GM12874 (cell line): ENCODE measurements at regions not wholly inside any gene's neighbourhood (a gene's known extent, or its start where the extent isn't known, plus 50 kb on each side); places are given as distances from the start of the nearest gene placed in this dataset.

Experiments
- TF ChIP-seq, protein P1 (sequence below): IDR thresholded peaks from 2 replicates; pipeline ENCODE4 v1.5.1; 2011; ENCODE audit warnings: low read depth, mild to moderate bottlenecking, control low read depth, low read length, moderate library complexity; ENCODE audit not compliant: insufficient read depth

DNA sequence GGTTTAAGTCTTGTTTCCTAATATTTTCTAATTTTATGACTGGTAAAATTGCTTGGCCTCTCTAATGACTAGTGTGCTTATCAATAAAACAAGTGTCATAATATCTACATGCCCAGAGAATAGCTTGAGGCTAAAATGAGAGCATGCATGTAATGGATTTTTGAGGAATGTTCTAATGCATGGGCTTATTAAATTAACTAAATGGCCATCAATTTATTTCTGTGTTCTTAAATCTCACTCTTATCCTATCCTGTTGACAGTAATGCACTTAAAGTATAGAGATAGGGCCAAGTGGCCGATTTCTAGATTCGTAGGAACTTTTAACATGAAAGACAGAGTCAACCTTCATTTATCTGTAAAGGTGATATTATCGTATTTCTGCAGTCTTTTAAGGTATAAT is 252.4 kb upstream of the COL3A1 start:
- TF ChIP-seq, protein P1, sequence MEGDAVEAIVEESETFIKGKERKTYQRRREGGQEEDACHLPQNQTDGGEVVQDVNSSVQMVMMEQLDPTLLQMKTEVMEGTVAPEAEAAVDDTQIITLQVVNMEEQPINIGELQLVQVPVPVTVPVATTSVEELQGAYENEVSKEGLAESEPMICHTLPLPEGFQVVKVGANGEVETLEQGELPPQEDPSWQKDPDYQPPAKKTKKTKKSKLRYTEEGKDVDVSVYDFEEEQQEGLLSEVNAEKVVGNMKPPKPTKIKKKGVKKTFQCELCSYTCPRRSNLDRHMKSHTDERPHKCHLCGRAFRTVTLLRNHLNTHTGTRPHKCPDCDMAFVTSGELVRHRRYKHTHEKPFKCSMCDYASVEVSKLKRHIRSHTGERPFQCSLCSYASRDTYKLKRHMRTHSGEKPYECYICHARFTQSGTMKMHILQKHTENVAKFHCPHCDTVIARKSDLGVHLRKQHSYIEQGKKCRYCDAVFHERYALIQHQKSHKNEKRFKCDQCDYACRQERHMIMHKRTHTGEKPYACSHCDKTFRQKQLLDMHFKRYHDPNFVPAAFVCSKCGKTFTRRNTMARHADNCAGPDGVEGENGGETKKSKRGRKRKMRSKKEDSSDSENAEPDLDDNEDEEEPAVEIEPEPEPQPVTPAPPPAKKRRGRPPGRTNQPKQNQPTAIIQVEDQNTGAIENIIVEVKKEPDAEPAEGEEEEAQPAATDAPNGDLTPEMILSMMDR, result no peak

DNA sequence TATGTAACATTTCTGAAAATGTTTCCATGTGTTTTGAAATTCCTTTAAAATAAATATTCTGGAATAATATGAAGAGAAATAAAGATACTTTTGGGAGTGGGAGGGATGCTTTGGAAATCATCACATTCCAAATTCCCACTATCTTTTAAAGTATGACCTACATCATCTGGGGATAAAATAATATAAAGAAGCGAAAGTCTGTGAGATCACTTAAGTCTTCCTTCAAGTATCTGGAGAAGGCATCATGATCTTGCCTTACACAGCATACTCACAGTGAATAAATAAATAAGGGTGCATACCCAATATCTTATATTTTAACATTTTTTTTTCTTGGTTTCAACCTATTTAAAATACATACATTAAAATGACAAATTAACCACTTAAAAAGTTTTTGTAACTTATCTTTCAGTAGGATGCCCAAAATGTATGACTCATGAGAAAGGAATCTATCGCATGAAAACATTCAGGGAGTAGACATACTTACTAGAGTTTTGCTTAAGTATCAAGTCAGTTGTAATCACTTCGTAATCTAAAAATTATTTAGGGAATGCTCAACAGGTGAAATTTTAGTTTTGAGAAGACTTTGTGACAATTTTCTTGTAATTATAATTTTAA is 248.3 kb upstream of the COL3A1 start:
- TF ChIP-seq, protein P1, result no peak

DNA sequence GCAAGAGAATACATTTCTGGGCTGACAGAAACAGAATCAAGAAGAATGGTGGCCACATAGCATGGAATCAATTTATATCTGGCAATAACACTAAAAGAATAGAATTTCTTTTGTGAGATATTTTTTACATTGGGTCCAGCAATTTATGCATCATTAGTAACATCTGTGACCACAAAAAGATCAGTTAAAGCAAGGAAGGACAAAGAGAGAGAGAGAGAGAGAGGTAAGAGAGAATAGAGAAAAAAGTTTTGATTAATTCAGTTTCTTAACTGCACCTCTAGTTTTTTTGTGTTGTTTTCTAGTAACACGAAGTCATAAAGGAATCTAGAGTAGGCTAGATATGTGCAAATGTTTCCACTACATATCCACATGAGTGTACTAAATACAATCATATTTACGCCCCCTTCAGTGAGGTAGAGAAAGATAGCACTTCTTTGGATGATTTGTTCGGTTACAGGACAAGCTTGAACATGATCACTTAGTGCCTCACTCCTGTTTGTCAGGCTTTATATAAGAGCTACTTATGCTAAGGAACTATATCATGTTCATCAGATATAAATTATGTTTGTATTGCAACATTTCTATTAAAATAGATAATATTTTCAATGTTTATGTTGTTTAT is 247.4 kb upstream of the COL3A1 start:
- TF ChIP-seq, protein P1, result no peak

DNA sequence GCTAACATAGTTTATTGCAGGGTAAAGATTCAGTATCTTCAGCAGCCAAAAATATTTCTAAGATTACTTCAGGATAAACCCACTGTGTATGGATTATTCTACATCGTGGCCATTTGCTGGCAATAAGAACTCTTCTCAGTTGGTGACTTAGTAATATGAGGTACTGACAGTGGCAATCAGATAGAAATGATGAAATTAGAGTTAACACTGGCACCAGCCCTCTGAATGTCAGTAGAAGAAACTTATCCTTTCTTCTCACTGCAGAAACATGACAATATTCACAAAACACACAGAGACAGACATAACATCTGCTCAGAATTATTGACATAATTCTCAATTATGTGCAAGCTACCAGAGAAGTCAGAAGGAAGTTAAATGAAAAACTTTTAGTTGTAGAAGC is 246.3 kb upstream of the COL3A1 start:
- TF ChIP-seq, protein P1, result no peak

DNA sequence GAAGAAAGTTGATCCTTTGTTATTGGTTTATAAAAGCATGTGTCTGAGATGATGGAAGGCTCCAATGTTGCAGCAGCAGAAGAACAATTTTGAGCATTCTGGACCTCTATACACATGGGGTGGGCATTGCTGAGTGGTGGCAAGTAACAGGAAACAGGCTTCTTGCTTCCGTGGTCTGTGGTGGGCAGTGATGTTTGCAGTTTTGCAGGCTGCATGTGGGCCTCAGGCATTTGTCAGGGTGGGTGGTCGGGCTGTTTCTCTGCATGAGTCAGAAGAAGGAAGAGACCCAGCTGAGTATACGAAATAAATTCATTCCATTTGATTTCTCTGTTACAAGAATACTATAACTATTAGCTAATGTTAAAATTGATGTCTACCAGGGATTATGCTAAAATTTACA is 239.5 kb upstream of the COL3A1 start:
- TF ChIP-seq, protein P1, result no peak

DNA sequence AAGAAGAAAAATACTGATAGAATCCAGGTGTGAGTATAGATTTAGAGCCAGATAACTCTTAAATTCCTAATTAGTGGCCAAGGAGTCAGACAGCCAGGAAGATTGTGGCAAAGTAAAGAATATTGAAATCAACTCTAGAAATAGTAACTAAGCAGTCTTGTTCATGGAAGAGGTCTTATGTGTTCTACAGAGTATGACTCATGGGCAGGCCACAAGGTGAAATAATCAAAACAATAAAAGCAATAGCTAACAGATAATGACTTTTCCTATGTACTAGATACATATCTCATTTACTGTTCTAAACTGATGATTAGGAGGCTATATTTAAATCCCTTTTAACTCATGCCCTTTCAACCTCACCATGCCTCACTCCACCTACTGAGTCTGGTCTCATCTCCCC is 227.4 kb upstream of the COL3A1 start:
- TF ChIP-seq, protein P1, result no peak

DNA sequence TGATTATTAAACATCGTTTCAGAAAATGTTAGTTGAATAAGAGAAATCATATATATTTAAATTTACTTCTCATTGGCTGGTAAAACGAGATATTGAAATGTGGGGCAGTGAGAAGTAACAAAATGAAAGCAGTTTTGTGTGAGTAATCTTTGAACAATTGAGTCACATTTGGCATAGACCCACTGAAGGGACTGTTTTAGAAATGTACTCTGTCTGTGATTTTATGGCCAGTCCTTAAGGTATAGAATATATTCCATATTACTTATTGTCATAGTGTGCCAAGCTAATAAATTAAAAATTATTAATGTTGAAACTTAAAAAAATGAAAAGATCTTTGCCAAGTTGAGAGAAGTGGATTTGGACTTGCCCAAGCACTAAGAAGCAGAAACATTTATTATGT is 222.4 kb upstream of the COL3A1 start:
- TF ChIP-seq, protein P1, result no peak
